ENCODE measurements at regions not wholly inside any gene's neighbourhood (a gene's known extent, or its start where the extent isn't known, plus 50 kb on each side); places are given as distances from the start of the nearest gene placed in this dataset.

GRCh38 chr2:8513601-8514273, 168.1 kb upstream of the ID2 start (continued):
- TF ChIP-seq POLR2AphosphoS2 (conservative IDR thresholded peaks at IDR 0.05; ENCODE audit: low read length) (no peak), HOXA7 (CRISPR knock-in tag; IDR thresholded peaks at IDR 0.05) (no peak), CHD2 (IDR thresholded peaks at IDR 0.05; ENCODE audit: low read length, partially characterized antibody) (no peak), RAD21 (conservative IDR thresholded peaks at IDR 0.05 in 1 of 2, IDR thresholded peaks at IDR 0.05 in 1 of 2) (no peak)

GRCh38 chr2:8514274-8514662, 167.6 kb upstream of the ID2 start:
- ChIA-PET POLR2A (no interaction called here), CTCF (no interaction called here)
- FAIRE-seq (no peak), DNase-seq (ENCODE audit: low read depth in 1 of 2, low spot score in 1 of 2) (no peak), ATAC-seq (no peak)
- Histone ChIP-seq H3K9me3 (peaks cover 9% of the 10 kb centered on the region), H3K27ac (no peak overlapping the region), H3K4me1 (no peaks in the 10 kb centered on the region), H3K4me3 (no peak overlapping the region), H3K4me2 (no peak overlapping the region)
- TF ChIP-seq ZFP36 (IDR thresholded peaks at IDR 0.05; ENCODE audit: borderline replicate concordance, partially characterized antibody) (no peak), GATA3 (IDR thresholded peaks at IDR 0.05; ENCODE audit: borderline replicate concordance) (no peak), JUNB (IDR thresholded peaks at IDR 0.05) (no peak), ZNF302 (CRISPR knock-in tag; IDR thresholded peaks at IDR 0.05) (no peak), ELK1 (IDR thresholded peaks at IDR 0.05; ENCODE audit: low read depth, low read length) (no peak)
- WGBS (ENCODE audit: missing lambda C conversion rate) = 78% methylated on average over 4 of the region's 4 CpGs

- no peak overlapping the region for H3K4me3 ChIP-seq
- POLR2A ChIA-PET = no interaction called here
- no peak overlapping the region for H3K27ac ChIP-seq
- peaks cover 3% of the 10 kb centered on the region; the same call in 2 of the 3 replicates for H3K9me3 ChIP-seq
- no peak for ATAC-seq
- no peaks in the 10 kb centered on the region for H3K4me1 ChIP-seq
- no peak overlapping the region for H3K4me2 ChIP-seq
- FAIRE-seq = no peak
- CTCF ChIA-PET = no interaction called here
- TF ChIP-seq HES2 (IDR thresholded peaks at IDR 0.05) (no peak), HMGXB4 (CRISPR knock-in tag; IDR thresholded peaks at IDR 0.05; ENCODE audit: borderline replicate concordance) (no peak), CEBPB (IDR thresholded peaks at IDR 0.05) (no peak), RNF2 (IDR thresholded peaks at IDR 0.05; ENCODE audit: borderline replicate concordance, low read depth) (no peak), JUN (IDR thresholded peaks at IDR 0.05) (no peak), SMC3 (IDR thresholded peaks at IDR 0.05) (no peak), PHF8 (IDR thresholded peaks at IDR 0.05; ENCODE audit: borderline replicate concordance, low read depth) (no peak), SREBF2 (IDR thresholded peaks at IDR 0.05) (no peak), TP53 (CRISPR knock-in tag; IDR thresholded peaks at IDR 0.05) (no peak), RARB (CRISPR knock-in tag; IDR thresholded peaks at IDR 0.05) (no peak)
- 72% methylated on average over 14 of the region's 14 CpGs for whole genome bisulfite sequencing (ENCODE audit: missing lambda C conversion rate)
- no peak for DNase-seq (ENCODE audit: low read depth in 1 of 2, low spot score in 1 of 2)
Observed at GRCh38 chr2:8514796-8515758, 166.8 kb upstream of the ID2 start.
